HG03432 (cell line): ENCODE measurements at regions not wholly inside any gene's neighbourhood (a gene's known extent, or its start where the extent isn't known, plus 50 kb on each side); places are given as distances from the start of the nearest gene placed in this dataset.
"Not testable (repeated sequence)": the region's sequence is repeated elsewhere in the genome, so short reads cannot be mapped to it uniquely, and the experiment has no call there.

ENCODE experiments used
- ATAC-seq: cut with Tn5 transposase; IDR thresholded peaks from one replicate; pipeline ENCODE4 v1.9.1; 2021; ENCODE audit warnings: mild to moderate bottlenecking, moderate library complexity; ENCODE audit not compliant: unreplicated experiment

- no peak for ATAC-seq
Measured at GRCh38 chr22:35178446-35178845, 78.8 kb upstream of the HMGXB4 start.

- no peak for ATAC-seq
Measured at GRCh38 chr22:35183917-35184316, 73.4 kb upstream of the HMGXB4 start.

GRCh38 chr22:35186492-35186891 lies 70.8 kb upstream of the HMGXB4 start:
- ATAC-seq = no peak

- not testable (repeated sequence) for ATAC-seq
Measured at GRCh38 chr22:35188930-35189329, 68.4 kb upstream of the HMGXB4 start.

DNA sequence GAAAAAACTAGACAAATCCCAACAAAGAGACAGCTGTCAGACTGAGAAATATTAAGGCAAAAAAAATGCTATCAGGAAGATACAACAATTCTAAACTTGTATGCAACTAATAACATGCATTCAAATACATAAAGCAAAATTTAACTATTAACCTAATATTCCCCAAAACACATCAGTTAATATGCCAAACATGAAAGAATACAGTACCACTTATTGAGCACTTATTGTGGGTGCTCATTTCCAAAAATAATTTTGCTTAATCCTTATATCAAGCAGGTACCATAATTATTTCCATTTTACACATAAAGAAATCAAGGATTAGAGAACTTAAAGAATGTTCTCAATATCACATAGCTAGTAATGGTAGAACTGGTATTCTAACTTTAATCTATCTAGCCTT lies 67.7 kb upstream of the HMGXB4 start:
- no peak for ATAC-seq

- ATAC-seq = no peak
Measured at GRCh38 chr22:35191412-35191811, 65.9 kb upstream of the HMGXB4 start.

DNA sequence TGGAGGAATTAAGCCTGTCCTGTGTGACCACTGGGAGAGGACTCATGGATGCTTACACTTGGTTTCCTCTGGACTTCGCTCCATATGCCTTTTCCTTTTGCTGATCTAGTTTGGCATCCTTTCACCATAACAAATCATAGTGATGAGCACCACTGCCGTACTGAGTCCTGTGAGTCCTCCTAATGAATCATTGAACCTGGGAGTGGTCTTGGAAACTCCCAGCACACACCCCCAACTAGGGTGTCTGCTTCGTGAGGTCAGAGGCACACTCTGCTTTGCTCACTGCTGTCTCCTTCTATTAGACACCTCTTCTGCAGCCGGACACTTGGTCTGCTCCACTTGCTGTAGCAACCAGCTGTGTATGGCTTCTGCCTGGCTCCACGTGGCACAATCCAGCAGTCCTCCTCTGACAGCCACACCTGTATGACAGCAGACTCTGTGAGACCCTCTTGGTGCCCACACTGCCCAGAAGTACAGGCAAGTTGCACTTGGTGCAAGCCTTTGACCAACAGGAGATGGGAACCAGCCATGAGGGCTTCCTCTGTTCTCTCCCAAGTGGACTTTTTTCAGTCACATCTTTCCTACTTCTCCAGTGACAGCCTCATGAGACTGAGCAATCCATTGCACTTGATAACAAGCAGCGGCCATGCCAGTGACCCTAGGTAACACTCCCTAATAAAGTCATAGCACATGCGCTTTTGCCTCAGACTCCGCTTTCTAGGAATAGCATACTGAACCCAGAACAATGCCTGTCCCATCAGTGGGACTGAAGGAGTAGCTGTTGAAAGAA lies 65.0 kb upstream of the HMGXB4 start:
- ATAC-seq = no peak

- no peak for ATAC-seq
Measured at GRCh38 chr22:35195226-35195625, 62.1 kb upstream of the HMGXB4 start.

GRCh38 chr22:35195821-35196220 lies 61.5 kb upstream of the HMGXB4 start:
- ATAC-seq = no peak

DNA sequence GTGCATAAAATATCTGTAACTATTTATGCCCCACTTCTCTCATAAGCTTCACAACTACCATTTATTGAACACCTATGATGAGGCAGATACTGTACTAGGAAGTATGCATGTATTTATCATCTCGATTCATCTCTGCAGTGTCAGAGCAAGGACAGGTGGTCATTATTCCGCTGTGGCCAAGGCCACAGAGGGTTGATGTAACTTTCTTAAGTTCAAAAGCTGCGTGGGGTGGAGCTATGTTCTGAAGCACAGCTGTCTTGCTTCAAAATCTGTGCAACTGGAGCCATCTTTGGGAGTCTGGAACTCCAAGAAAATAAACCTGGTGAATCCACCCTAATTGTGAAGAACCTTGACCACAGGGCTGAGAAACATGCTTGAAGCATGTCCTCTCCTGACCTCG lies 60.2 kb upstream of the HMGXB4 start:
- no peak for ATAC-seq

DNA sequence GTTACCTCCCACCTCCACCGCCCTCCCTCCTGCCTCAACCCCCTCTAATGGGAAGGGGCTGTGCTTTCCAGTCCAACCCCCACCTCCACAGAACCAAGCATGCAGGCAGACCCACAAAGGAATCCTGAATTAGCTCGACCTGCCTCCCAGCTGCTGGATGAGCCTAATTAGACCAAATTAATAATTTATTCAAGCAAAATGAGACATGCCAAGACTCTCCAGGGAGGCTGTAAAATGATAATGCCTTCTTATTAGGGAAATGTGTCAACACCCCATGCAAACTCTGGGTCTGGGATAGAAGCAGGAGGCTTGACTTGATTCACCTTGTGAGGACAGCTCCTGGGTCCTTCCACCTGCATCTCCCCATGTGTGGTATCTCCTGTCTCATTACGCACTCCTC lies 59.4 kb upstream of the HMGXB4 start:
- ATAC-seq = no peak

DNA sequence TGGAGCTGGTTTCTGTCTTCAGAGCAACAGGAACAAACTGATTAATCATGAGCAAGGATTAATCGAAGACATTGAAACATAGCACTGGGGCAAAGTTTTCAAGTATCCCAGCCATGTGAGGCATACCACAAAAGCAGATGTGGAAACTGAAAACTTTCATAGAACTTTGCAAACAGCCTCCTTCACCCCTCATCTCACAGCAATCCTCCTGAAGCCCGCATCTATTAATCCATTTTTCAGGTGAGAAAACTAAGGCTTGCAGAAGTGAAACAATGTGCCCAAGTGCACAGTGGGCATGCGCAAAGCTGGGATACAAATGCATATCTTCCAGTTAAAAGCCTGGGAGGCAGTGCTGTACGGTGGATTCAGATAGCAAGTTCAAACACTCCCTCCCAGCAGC lies 58.6 kb upstream of the HMGXB4 start:
- no peak for ATAC-seq

GRCh38 chr22:35202376-35202775 lies 54.9 kb upstream of the HMGXB4 start:
- no peak for ATAC-seq

DNA sequence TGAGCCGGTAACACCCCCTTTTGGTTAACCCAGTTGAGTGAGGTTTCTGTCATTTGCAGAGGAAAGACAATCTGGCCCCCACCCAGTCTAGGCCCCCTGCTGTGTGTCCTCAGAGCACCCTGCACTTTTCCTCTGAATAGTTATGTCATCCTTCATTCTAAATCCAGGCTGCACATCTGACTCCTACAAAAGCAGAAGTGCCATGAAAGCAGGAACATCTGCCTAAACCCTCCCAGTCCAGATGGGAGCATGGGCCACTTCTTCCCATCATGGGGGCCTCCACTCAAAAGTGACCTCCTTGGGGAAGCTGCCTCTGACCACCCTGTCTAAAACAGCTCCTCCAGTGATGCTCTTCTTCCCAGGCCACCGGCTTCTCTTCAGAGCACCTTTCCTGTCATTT lies 53.7 kb upstream of the HMGXB4 start:
- no peak for ATAC-seq

DNA sequence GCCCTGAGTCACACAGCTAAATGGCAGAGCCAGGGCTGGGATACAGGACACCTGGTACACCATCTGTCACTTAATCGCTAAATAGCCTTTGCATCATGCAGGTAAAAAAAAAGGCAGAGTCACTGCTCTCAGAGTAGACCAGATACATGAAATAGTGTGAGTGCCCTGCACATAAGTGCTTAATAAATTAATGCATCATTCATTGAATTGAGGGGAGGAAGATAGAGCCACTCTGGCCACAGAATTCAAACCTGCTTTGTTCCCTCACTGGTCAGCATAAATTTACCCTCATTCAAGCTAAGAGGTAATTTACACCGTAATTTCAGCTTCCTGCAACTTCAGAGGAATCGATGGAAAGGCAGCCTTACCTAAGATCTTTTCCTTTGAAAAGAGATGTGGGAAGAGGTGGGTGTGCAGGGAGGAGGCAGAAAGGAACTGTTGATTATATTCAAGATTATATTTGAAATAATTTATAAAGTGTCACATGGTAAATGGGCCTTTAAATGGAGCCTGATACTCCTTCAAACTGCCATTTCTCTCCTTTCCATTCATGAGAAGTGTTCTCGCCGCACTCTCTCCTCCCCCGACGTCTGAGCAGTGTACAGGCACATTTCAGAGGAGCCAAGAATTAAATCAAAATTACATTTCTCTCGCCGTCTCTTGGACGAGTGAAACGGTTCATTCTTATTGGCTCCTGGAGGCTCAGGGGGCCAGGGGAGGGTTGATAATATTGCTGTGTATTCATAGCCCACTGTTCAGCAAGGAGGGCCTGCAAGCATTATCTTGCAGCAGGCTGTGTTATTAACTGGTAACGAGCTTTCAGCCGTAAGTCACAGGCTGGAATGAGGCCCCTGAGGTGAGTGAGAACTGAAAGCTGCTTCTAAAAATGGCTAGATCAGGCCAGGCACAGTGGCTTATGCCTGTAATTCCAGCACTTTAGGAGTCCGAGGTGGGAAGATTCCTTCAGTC lies 52.2 kb upstream of the HMGXB4 start:
- no peak for ATAC-seq

DNA sequence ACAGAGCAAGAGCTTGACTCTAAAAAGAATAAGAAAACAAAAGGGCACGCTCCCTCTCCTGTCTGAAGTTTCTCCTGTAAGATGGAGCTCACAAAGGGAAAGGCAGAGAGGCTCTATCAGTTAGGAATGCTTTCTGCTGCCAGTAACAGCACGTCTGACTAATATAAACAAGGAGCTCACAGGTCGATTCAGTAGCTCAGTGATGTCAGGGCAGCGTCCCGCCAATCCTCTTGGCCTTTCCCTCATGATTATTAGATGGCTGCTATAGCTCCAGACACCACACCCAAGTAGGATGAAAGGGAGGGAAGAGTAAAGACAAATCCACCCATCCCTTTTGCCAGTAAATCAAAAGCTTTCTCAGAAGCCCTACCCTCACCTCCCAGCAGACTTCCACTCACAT lies 51.3 kb upstream of the HMGXB4 start:
- no peak for ATAC-seq

- ATAC-seq = no peak
Measured at GRCh38 chr22:35206889-35207288, 50.4 kb upstream of the HMGXB4 start.
